ENCODE measurements at regions not wholly inside any gene's neighbourhood (a gene's known extent, or its start where the extent isn't known, plus 50 kb on each side); places are given as distances from the start of the nearest gene placed in this dataset.

- DNase-seq = no peak
- intact Hi-C loops (cut with DNase I) = no loop called here
Measured at GRCh38 chr5:77948476-77948875, 172.3 kb upstream of the TBCA start.

DNA sequence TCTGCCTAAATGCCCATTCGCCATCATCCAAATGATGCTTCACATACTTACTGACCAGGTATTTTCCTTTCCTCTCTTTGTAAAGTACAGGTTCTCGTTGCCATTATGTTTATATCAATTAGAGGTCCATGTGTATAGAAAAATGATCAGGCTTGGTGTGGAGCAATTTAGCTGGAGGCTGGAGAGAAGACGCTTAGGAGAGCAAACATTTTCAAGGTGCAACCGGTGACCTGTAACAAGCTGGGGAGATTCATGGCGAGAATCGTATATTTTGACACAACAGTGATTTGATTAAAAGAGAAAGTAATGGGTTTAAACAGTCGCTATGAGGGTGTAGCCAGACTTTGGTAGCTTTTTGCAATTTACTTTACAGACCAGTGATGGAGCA, 170.9 kb upstream of the TBCA start:
- intact Hi-C loops (cut with DNase I) = no loop called here

DNA sequence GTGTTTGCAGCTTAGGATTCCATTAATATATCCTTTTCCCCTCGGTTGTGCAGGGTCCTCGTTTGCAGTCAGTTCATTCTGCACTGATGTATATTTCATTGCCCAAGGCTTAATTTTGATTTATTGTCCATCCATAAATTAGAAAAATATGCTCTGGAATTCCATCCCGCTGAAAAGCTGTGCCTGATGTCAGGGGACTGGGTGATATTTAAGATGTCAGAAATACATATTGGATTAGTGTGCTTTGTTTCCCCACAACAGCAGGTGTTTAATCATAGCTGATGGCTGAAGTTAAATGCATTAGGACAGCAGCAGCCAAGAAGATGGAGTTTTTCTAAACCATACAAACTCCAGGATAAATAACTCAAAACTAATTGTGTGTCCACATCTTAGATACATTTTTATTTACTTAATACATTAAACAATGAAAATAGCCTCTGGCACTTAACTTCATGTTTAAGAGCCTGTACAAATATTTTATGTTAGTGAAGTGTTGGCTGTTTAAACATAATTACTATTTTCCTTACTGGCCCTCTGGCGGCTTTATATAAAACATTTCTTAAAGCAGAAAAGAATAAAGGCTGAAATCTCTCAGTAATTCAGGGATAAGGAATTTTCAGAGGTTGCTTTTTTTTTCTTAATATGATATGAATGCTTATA, 170.4 kb upstream of the TBCA start:
- intact Hi-C loops (cut with DNase I) = no loop called here
- DNase-seq = no peak

More for the DNA sequence above, 170.9 kb upstream of the TBCA start:
- DNase-seq = no peak

- DNase-seq = peak; percentile 35 to 89 (median 72)
- intact Hi-C loops (cut with DNase I) = no loop called here
Measured at GRCh38 chr5:77945874-77946273, 169.7 kb upstream of the TBCA start.

DNA sequence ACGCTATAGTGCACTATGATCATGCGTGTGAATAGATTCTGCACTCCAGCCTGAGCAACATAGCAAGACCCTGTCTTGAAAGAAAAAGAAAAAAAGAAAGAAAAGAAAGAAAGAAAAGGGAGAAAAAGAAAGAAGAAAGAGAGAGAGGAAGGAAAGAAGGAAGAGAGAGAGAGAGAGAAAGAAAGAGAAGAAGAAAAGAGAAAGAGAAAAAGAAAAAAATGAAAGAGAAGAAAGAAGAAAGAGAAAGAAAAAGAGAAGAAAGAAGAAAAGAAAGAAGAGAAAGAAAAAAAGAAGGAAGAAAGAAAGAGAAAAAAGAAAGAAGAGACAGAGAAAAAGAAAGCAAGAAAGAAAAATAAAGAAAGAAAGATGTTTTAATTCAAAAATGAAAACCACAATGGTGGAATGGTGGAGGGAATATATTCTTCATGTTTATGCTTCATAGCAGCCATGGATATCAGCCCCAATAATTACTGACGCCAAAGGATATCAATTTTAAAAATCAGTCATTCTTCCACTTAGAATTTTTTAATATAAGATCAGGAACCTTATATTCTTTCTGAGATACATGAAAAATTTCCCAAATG, 168.7 kb upstream of the TBCA start:
- no peak for DNase-seq
- intact Hi-C loops (cut with DNase I) = no loop called here

GRCh38 chr5:77943851-77944250, 167.7 kb upstream of the TBCA start:
- intact Hi-C loops (cut with DNase I) = no loop called here
- no peak for DNase-seq

DNA sequence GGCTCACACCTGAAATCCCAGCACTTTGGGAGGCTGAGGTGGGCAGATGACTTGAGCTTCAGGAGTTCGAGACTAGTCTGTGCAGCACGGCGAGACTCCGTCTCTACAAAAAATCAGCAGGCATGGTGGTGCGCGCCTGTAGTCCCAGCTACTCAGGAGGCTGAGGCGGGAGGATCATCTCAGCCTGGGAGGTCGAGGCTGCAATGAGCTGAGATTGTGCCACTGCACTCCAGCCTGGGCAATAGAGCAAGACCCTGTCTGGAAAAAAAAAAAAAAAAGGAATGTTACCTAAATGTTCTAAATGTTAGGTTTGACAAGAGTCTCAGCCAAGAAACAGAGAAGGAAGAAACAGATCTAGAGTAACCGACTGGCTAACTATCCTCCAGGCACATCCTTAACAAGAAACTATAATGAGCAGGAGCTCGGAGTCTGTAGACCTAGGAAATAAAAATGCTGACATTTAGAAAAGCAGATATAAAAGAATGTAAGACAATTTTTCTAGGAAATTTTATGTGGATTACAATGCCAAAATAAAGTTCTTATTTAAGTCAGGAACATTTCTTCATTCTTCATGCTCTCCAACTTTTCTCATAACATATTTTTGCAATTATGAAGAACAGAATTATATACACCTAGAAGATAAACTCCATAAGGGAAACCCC, 166.6 kb upstream of the TBCA start:
- intact Hi-C loops (cut with DNase I) = no loop called here
- no peak for DNase-seq

- intact Hi-C loops (cut with DNase I) = no loop called here
- no peak for DNase-seq
Measured at GRCh38 chr5:77937015-77937908, 161.1 kb upstream of the TBCA start.

DNA sequence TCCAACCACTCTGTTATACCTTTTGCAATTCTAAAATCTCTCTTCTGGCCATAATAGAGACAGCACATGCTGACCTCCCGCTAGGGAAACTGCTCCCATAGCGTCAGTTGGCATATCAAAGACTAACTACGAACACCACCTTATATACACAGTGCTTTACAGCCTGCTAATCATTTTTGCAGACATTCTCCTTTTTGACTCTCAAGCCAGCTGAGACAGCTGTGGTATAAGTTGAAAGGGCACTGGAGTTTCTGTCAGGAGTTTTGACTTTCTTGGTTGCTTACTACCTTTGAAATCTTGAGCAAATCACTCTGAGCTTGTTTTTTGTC, 160.2 kb upstream of the TBCA start:
- intact Hi-C loops (cut with DNase I) = no loop called here
- no peak for DNase-seq

- intact Hi-C loops (cut with DNase I) = no loop called here
Measured at GRCh38 chr5:77935506-77936364, 159.6 kb upstream of the TBCA start.

GRCh38 chr5:77928776-77929300, 152.7 kb upstream of the TBCA start:
- intact Hi-C loops (cut with DNase I) = no loop called here
- DNase-seq = no peak

More at GRCh38 chr5:77935506-77936364, 159.6 kb upstream of the TBCA start:
- no peak for DNase-seq

- intact Hi-C loops (cut with DNase I) = no loop called here
- DNase-seq = no peak
Measured at GRCh38 chr5:77926337-77926736, 150.2 kb upstream of the TBCA start.

GRCh38 chr5:77925503-77925902, 149.4 kb upstream of the TBCA start:
- intact Hi-C loops (cut with DNase I) = no loop called here
- DNase-seq = no peak

DNA sequence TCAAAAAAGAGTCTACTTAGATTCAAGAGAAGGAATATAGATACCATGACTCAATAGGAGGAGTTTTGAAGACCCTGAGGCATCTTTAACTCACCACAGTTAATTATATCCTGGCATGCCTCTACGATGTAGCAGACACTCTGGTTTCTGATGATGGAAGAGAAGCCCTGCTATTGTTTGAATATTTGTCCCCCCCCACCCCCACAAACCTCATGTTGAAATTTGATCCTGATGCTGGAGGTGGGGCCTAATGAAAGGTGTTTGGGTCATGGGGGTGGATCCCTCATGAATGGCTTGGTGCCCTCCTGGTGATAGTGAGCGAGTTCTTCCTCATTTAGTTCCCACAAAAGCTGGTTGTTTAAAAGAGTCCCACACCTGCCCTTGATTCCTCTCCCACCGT, 147.9 kb upstream of the TBCA start:
- DNase-seq = no peak
- intact Hi-C loops (cut with DNase I) = no loop called here

- no peak for DNase-seq
- intact Hi-C loops (cut with DNase I) = no loop called here
Measured at GRCh38 chr5:77923666-77924065, 147.5 kb upstream of the TBCA start.

DNA sequence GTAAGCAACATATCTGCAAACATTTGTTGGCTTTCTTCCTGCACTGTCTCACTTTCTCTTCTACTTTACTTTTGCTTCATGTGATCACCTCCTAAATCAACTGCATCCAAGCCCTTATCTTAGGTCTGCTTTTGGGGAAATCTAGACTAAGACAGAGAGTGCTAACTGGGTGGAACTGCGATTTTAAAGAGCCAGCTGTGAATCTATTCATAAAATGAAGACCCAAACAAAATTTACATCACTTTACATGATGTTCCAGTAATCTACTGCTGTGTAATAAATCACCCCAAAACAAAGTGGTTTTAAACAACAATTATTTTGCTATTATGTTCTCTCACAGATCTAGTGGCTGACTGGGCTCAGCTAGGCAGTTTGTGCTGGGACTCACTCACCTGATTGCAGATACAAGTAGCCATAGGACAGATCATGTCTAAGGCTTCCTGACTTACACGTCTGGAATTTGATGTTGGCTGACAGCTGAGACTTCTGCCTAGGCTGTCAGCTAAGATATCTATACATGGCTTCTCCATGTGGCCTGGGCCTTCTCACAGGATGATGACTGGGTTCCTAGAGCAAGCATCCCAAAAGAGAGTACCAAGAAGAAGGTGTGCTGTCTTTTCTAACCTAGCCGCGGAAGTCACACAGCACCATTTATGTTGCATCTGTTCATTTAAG, 145.1 kb upstream of the TBCA start:
- DNase-seq = no peak
- intact Hi-C loops (cut with DNase I) = no loop called here

DNA sequence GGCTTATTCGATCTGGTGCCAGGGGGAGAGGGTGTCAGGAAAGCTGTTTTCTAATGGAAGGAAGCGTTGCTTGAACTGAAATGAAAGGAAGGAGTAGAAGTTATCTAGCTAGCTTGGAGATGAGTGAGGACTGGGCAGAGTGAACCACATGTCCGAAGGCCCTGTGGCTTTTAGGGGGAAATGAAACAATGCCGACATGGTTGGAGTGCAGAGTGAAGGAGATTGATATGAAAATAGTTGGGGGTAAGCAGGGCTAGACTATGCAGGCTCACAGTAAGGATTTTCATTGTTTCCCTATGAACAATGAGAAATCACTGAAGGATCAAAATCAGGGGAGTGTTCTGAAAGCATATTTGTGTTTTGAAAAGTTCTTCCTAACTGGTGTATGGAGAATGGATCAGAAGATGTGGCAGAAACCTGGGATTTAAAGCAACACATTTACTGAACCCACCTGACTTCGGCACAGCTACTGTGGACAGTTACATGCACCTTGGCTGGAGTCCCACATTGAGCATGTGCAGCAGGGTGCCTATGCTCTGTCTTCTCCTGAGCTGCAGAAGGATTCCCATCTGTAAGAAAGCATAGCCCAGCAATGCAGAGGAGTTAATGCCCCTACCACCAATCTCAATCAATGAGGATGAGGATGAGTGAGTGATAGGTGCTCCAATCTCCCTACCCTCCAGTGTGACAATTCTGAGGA, 144.4 kb upstream of the TBCA start:
- DNase-seq = no peak
- intact Hi-C loops (cut with DNase I) = no loop called here

- intact Hi-C loops (cut with DNase I) = no loop called here
- DNase-seq = no peak
Measured at GRCh38 chr5:77915346-77915745, 139.2 kb upstream of the TBCA start.
